HG03432 (cell line): ENCODE measurements at regions not wholly inside any gene's neighbourhood (a gene's known extent, or its start where the extent isn't known, plus 50 kb on each side); places are given as distances from the start of the nearest gene placed in this dataset.
A peak's percentile ranks its signal among the peaks of the same experiment; 100 is the strongest.

ENCODE experiments used
- ATAC-seq: cut with Tn5 transposase; IDR thresholded peaks from one replicate; pipeline ENCODE4 v1.9.1; 2021; ENCODE audit warnings: mild to moderate bottlenecking, moderate library complexity; ENCODE audit not compliant: unreplicated experiment

- no peak for ATAC-seq
These were observed 219.6 kb upstream of the SESN3 start for GRCh38 chr11:95450547-95451123.

- ATAC-seq: no peak
These were observed 214.8 kb upstream of the SESN3 start for GRCh38 chr11:95445746-95446333.

- no peak for ATAC-seq
These were observed 213.6 kb upstream of the SESN3 start for GRCh38 chr11:95444309-95445241.

- peak; percentile 80 for ATAC-seq
These were observed 212.4 kb upstream of the SESN3 start for GRCh38 chr11:95443386-95443785.

- ATAC-seq: no peak
These were observed 211.6 kb upstream of the SESN3 start for GRCh38 chr11:95442531-95443050.

- no peak for ATAC-seq
These were observed 204.8 kb upstream of the SESN3 start for GRCh38 chr11:95435628-95436353.

GRCh38 chr11:95435192-95435591, 204.2 kb upstream of the SESN3 start:
- no peak for ATAC-seq

GRCh38 chr11:95434489-95435057, 203.6 kb upstream of the SESN3 start:
- no peak for ATAC-seq

GRCh38 chr11:95434009-95434408, 203.0 kb upstream of the SESN3 start:
- ATAC-seq: no peak

- no peak for ATAC-seq
These were observed 201.9 kb upstream of the SESN3 start for GRCh38 chr11:95432714-95433503.

- ATAC-seq: no peak
These were observed 198.4 kb upstream of the SESN3 start for GRCh38 chr11:95429376-95429907.

- no peak for ATAC-seq
These were observed 195.9 kb upstream of the SESN3 start for GRCh38 chr11:95426823-95427462.

- no peak for ATAC-seq
These were observed 188.9 kb upstream of the SESN3 start for GRCh38 chr11:95419915-95420314.

GRCh38 chr11:95418916-95419315, 187.9 kb upstream of the SESN3 start:
- ATAC-seq: no peak

- ATAC-seq: no peak
These were observed 186.8 kb upstream of the SESN3 start for GRCh38 chr11:95417832-95418231.

- ATAC-seq: no peak
These were observed 184.9 kb upstream of the SESN3 start for GRCh38 chr11:95415837-95416304.

GRCh38 chr11:95414217-95414616, 183.2 kb upstream of the SESN3 start:
- ATAC-seq: no peak

GRCh38 chr11:95413761-95414160, 182.8 kb upstream of the SESN3 start:
- no peak for ATAC-seq

GRCh38 chr11:95413021-95413420, 182.0 kb upstream of the SESN3 start:
- ATAC-seq: no peak
